ENCODE measurements at regions not wholly inside any gene's neighbourhood (a gene's known extent, or its start where the extent isn't known, plus 50 kb on each side); places are given as distances from the start of the nearest gene placed in this dataset.

DNA sequence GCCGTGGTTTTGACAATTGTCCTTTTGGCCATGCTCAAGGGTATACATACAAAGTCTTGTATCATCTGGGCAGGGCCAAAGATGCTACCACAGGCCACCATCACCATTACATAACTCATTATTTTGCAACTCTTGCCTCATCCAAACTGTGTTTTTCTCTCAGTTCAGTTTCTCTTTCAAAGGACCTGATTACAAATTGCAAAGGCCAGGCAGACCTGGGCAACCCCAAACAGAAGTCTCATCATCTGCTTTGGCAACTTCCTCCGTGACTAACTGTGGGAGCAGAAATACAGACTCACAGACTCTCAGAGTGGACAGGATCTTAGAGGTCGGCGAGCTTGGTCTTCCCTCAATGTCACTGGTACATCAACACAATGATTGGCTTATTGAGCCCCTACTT is 117.8 kb upstream of the NEDD9 start:
- H3K36me3 ChIP-seq: no peaks in the 10 kb centered on the region
- TF ChIP-seq, protein P1, sequence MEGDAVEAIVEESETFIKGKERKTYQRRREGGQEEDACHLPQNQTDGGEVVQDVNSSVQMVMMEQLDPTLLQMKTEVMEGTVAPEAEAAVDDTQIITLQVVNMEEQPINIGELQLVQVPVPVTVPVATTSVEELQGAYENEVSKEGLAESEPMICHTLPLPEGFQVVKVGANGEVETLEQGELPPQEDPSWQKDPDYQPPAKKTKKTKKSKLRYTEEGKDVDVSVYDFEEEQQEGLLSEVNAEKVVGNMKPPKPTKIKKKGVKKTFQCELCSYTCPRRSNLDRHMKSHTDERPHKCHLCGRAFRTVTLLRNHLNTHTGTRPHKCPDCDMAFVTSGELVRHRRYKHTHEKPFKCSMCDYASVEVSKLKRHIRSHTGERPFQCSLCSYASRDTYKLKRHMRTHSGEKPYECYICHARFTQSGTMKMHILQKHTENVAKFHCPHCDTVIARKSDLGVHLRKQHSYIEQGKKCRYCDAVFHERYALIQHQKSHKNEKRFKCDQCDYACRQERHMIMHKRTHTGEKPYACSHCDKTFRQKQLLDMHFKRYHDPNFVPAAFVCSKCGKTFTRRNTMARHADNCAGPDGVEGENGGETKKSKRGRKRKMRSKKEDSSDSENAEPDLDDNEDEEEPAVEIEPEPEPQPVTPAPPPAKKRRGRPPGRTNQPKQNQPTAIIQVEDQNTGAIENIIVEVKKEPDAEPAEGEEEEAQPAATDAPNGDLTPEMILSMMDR (IDR thresholded peaks at IDR 0.05): no peak
- peak overlapping the region in 1 of 2 donors; percentile 87 for H3K27ac ChIP-seq
- peak in 1 of 4 donors; percentile 48 for DNase-seq
- H3K4me3 ChIP-seq: no peak overlapping the region
- H3K4me1 ChIP-seq: peaks cover 0 to 56% of the 10 kb centered on the region in 2 donors
- no peaks in the 10 kb centered on the region for H3K27me3 ChIP-seq
- ATAC-seq: peak; percentile 72
- intact Hi-C loops (cut with DNase I): no loop called here
- no peaks in the 10 kb centered on the region for H3K9me3 ChIP-seq

DNA sequence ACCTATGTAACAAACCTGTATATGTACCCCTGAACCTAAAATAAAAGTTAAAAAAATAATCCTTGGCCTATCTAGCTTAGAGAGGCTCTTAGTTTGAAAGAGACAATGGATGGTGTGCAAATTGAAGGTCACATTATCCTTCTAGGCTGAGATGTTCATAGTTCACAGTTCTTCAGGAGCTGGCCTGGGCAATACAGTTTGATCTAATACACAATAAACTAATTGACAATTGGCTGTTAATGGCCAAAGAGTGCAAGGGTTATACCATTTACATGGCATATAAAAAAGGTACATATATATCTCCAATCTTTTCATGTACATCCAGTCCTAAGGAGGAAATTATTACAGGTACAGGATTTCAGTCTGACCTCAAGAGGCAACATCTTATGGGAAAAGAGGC is 117.4 kb upstream of the NEDD9 start:
- Histone ChIP-seq H3K9me3 (no peaks in the 10 kb centered on the region), H3K4me1 (peaks cover 0 to 54% of the 10 kb centered on the region in 2 donors), H3K27me3 (no peaks in the 10 kb centered on the region), H3K4me3 (no peak overlapping the region), H3K36me3 (no peaks in the 10 kb centered on the region), H3K27ac (peak overlapping the region in 1 of 2 donors; percentile 87)
- intact Hi-C loops (cut with DNase I): no loop called here
- DNase-seq (no peak), ATAC-seq (no peak)
- TF ChIP-seq, protein P1 (IDR thresholded peaks at IDR 0.05): no peak

DNA sequence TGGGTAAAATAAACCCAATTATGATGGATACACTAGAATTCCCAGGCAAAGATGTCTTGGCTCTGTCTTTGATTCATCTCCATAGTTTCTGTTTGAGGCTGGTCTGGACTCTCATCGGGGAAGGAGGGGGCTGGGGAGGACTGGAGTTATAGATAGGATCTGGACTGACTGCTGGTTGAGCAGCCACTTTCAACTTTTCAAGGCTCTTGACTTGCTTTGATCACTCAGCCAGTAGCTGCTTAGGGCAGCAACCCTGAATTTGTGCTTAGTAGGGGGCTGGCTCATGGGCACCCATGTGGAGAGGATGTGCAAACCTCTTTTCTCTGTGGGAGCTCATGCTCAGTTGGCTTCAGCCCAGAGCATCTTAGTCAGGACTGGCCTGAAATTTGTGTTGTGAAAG is 114.0 kb upstream of the NEDD9 start:
- ATAC-seq (no peak), DNase-seq (no peak)
- peak overlapping the region in 1 of 2 donors; percentile 18 for H3K27ac ChIP-seq
- H3K4me1 ChIP-seq: peaks cover 0 to 50% of the 10 kb centered on the region in 2 donors
- intact Hi-C loops (cut with DNase I): no loop called here
- H3K4me3 ChIP-seq: no peak overlapping the region
- no peaks in the 10 kb centered on the region for H3K9me3 ChIP-seq
- H3K27me3 ChIP-seq: no peaks in the 10 kb centered on the region
- no peaks in the 10 kb centered on the region for H3K36me3 ChIP-seq
- TF ChIP-seq, protein P1 (IDR thresholded peaks at IDR 0.05): no peak

DNA sequence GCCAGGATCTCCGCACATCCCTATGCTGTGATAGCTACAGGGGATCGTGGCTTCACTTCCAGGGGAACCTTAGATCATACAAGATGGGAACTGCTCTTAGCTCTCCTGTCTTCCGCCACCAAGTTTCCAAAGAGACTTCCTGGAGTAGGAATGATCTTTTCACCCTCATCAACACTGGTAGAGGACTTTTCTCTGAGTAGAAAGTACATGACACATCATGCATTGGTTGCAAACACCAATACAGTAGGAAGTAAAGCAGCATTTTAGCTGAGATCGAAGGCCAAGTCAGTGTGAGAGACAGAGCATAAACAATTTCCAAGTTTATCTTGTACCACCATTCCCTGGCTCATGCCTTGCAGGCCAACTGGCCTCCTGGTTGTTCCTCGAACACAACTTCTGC is 113.1 kb upstream of the NEDD9 start:
- DNase-seq (no peak), ATAC-seq (no peak)
- TF ChIP-seq, protein P1 (IDR thresholded peaks at IDR 0.05): no peak
- Histone ChIP-seq H3K36me3 (no peaks in the 10 kb centered on the region), H3K4me1 (peaks cover 0 to 46% of the 10 kb centered on the region in 2 donors), H3K4me3 (no peak overlapping the region), H3K9me3 (no peaks in the 10 kb centered on the region), H3K27ac (peak overlapping the region in 1 of 2 donors; percentile 55), H3K27me3 (no peaks in the 10 kb centered on the region)
- intact Hi-C loops (cut with DNase I): no loop called here

DNA sequence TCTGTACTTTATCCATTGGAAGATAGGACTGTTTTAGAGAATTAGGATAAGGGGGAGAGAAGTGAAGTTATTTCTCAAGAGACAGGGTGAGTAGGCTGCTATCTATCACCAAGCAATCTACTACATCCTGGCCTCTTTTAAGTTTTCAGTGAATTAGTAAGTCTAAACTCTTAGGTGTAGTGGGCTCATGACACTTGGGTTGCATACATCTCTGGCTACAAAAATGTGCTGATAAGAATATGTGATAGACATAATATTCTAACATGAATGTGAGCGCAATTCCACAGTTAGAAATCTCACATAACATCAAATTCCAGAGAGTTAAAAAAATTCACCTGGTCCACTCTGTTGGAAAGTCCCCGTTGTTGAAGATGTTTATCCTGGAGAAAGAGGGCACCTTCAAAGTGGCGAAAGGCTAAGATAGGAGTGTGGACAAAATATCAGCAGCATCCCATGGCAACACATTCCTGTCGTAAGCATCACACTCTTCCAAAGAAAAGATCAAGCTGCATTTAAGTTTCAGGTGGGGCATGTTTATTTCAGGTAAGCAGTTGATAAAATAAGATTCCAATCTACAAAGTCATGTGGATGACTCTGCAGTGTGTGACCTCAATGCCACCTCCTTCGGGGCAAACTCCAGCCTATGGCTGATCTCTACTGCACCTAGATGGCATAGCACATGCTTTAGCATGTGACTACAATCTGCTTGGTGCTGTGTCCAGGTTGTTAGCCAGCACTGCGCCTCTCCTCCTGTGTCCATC is 111.7 kb upstream of the NEDD9 start:
- Histone ChIP-seq H3K4me1 (peaks cover 0 to 34% of the 10 kb centered on the region in 2 donors), H3K27ac (peak overlapping the region; percentile 14 to 63), H3K36me3 (no peaks in the 10 kb centered on the region), H3K4me3 (no peak overlapping the region), H3K9me3 (no peaks in the 10 kb centered on the region), H3K27me3 (no peaks in the 10 kb centered on the region)
- DNase-seq (no peak), ATAC-seq (peak; percentile 93)
- intact Hi-C loops (cut with DNase I): no loop called here
- TF ChIP-seq, protein P1 (IDR thresholded peaks at IDR 0.05): no peak
